Tibial nerve (tissue), 4 donors: ENCODE measurements at regions not wholly inside any gene's neighbourhood (a gene's known extent, or its start where the extent isn't known, plus 50 kb on each side); places are given as distances from the start of the nearest gene placed in this dataset.

ENCODE experiments used
- EP300 ChIP-seq, 2 donors: sonication (generic); formaldehyde crosslinking; IDR thresholded peaks; one replicate each; pipeline ENCODE4 v1.6.1; 2017; ENCODE audit warnings: antibody characterized with exemption in 2 of 2, mild to moderate bottlenecking in 1 of 2
- TF ChIP-seq, protein P1 (sequence below), 5 experiments: fragments of 200-600 bp in 3 of 5; fragments of 450-650 bp in 2 of 5; sonication (generic) in 3 of 5; IDR thresholded peaks; one replicate each; pipeline ENCODE4 v1.5.1; 2016 to 2019; ENCODE audit warnings: antibody characterized with exemption in 5 of 5, mild to moderate bottlenecking in 3 of 5, moderate library complexity in 2 of 5

DNA sequence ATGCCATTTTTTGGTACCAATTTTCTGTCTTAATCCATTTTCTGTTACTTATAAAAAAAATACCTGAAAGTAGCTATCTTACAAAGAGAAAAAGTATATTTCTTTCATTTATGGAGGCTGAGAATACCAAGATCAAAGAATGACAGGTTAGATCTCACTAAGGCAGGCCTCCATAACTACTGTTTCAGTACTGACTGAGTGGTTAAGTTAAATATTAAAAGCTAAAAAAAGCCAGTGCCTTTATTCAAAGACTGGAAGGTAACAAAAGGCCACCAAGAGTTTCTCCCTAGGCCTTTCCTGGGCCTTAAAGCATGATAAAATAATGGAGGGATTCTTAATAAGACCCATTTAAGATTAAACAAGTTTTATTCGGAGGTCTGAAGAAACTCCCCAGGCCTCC lies 687.7 kb upstream of the ADGRL4 start:
- TF ChIP-seq, protein P1, sequence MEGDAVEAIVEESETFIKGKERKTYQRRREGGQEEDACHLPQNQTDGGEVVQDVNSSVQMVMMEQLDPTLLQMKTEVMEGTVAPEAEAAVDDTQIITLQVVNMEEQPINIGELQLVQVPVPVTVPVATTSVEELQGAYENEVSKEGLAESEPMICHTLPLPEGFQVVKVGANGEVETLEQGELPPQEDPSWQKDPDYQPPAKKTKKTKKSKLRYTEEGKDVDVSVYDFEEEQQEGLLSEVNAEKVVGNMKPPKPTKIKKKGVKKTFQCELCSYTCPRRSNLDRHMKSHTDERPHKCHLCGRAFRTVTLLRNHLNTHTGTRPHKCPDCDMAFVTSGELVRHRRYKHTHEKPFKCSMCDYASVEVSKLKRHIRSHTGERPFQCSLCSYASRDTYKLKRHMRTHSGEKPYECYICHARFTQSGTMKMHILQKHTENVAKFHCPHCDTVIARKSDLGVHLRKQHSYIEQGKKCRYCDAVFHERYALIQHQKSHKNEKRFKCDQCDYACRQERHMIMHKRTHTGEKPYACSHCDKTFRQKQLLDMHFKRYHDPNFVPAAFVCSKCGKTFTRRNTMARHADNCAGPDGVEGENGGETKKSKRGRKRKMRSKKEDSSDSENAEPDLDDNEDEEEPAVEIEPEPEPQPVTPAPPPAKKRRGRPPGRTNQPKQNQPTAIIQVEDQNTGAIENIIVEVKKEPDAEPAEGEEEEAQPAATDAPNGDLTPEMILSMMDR (IDR thresholded peaks at IDR 0.05): no peak
- TF ChIP-seq EP300 (IDR thresholded peaks at IDR 0.05): no peak
